Erythroblast (primary cell): ENCODE measurements at regions not wholly inside any gene's neighbourhood (a gene's known extent, or its start where the extent isn't known, plus 50 kb on each side); places are given as distances from the start of the nearest gene placed in this dataset.

Source experiments
- GATA1 ChIP-seq: IDR thresholded peaks from 2 replicates; pipeline ENCODE4 v1.6.1; 2011; ENCODE audit warnings: low read depth, mild to moderate bottlenecking, control low read depth, low read length, moderate library complexity
- POLR2A ChIP-seq: IDR thresholded peaks from 2 replicates; pipeline ENCODE4 v1.6.1; 2011; ENCODE audit warnings: mild to moderate bottlenecking, low read length

- TF ChIP-seq POLR2A, result no peak
- no peak for TF ChIP-seq GATA1
These were observed 403.6 kb upstream of the NFIA start for GRCh38 chr1:60678802-60679201.
